ENCODE measurements at regions not wholly inside any gene's neighbourhood (a gene's known extent, or its start where the extent isn't known, plus 50 kb on each side); places are given as distances from the start of the nearest gene placed in this dataset.

GRCh38 chr7:20958572-20958971 is 171.9 kb upstream of the SP8 start:
- DNase-seq (ENCODE audit: extremely low read depth, low read depth), result no peak
- TF ChIP-seq, protein P1, sequence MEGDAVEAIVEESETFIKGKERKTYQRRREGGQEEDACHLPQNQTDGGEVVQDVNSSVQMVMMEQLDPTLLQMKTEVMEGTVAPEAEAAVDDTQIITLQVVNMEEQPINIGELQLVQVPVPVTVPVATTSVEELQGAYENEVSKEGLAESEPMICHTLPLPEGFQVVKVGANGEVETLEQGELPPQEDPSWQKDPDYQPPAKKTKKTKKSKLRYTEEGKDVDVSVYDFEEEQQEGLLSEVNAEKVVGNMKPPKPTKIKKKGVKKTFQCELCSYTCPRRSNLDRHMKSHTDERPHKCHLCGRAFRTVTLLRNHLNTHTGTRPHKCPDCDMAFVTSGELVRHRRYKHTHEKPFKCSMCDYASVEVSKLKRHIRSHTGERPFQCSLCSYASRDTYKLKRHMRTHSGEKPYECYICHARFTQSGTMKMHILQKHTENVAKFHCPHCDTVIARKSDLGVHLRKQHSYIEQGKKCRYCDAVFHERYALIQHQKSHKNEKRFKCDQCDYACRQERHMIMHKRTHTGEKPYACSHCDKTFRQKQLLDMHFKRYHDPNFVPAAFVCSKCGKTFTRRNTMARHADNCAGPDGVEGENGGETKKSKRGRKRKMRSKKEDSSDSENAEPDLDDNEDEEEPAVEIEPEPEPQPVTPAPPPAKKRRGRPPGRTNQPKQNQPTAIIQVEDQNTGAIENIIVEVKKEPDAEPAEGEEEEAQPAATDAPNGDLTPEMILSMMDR (IDR thresholded peaks at IDR 0.05; ENCODE audit: low read depth, low read length, missing control alignments), result no peak
- no peak overlapping the region for H3K4me3 ChIP-seq (replicated peaks; ENCODE audit: low read depth, low read length)

DNA sequence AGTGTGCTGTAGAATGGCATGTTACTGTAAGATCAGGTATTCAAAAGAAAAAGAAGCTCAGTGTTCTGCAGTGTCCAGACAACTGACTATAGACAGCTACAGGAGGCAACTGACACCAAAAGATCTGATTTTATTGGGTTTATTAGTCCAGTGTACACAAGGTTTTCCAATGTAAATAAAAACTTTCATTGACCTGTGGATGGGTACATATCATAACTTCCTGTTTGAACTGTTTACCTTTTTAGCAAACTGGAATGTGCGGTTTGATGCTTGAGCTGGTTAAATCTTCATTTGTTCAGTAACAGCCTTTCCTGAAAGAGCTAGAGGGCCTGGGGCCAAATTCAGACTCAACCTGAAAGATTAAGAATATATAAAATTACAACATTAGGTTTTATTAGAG is 172.6 kb upstream of the SP8 start:
- DNase-seq (ENCODE audit: extremely low read depth, low read depth), result no peak
- no peak overlapping the region for H3K4me3 ChIP-seq (replicated peaks; ENCODE audit: low read depth, low read length)
- TF ChIP-seq, protein P1 (IDR thresholded peaks at IDR 0.05; ENCODE audit: low read depth, low read length, missing control alignments), result no peak

DNA sequence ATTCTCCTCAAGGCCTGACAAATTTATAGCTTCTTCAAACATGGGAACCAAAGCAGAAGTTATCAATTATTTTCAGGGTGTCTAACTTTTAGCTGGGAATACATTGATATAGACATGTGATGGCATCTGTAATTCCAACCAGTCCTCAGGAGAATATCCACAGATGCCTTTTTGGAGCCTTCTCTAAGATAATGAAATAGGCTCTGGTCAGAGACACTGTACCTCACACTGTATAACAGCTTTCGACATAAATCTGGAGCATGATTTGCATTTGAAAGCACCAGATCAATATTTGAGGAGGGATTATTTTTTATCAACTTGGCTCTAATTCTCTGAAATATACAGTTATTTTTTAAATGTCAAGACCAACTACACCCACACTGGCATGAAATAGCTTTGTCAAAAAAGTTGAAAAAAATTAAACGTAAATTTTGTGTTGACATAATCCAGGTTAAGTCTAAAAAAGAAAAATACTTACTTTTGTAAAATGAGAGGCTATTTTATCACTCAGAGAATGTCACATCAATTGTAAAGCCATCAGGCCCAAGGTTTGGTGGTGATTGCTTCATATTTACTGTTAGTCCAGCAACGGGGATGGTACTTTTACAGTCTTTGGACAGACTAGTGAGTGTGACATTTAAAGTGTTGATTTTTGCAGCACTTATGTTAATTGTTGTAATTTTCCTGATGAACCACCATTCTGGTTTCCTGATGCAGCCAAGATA is 177.0 kb upstream of the SP8 start:
- TF ChIP-seq, protein P1 (IDR thresholded peaks at IDR 0.05; ENCODE audit: low read depth, low read length, missing control alignments), result no peak
- H3K4me3 ChIP-seq (replicated peaks; ENCODE audit: low read depth, low read length), result no peak overlapping the region
- no peak for DNase-seq (ENCODE audit: extremely low read depth, low read depth)

GRCh38 chr7:20964281-20964918 is 177.7 kb upstream of the SP8 start:
- TF ChIP-seq, protein P1 (IDR thresholded peaks at IDR 0.05; ENCODE audit: low read depth, low read length, missing control alignments), result no peak
- no peak for DNase-seq (ENCODE audit: extremely low read depth, low read depth)
- no peak overlapping the region for H3K4me3 ChIP-seq (replicated peaks; ENCODE audit: low read depth, low read length)

- DNase-seq (ENCODE audit: extremely low read depth, low read depth), result no peak
- H3K4me3 ChIP-seq (replicated peaks; ENCODE audit: low read depth, low read length), result no peak overlapping the region
- TF ChIP-seq, protein P1 (IDR thresholded peaks at IDR 0.05; ENCODE audit: low read depth, low read length, missing control alignments), result no peak
Observed at GRCh38 chr7:20971219-20971618, 184.5 kb upstream of the SP8 start.

DNA sequence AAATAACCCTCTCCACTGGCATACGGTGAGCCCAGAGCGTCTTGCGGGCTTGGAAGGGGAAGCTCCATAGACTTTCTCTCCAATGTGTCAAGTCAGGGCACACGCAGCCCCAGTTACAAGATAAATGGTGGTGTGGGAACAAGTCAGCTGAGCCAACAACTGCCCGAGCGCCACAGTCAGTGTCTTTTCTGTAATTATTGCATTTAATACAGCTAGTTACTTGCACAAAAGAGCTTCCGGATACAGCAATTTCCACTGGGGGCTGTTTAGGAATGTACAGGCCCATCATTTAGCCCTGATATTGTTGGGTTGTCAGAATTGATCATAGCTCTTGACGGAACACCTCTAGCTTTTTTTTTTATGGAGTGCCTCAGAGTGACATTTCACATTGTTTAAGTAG is 193.5 kb upstream of the SP8 start:
- DNase-seq (ENCODE audit: extremely low read depth, low read depth), result no peak
- TF ChIP-seq, protein P1 (IDR thresholded peaks at IDR 0.05; ENCODE audit: low read depth, low read length, missing control alignments), result no peak
- no peak overlapping the region for H3K4me3 ChIP-seq (replicated peaks; ENCODE audit: low read depth, low read length)

Measured in HFF-Myc (cell line).